ENCODE measurements at regions not wholly inside any gene's neighbourhood (a gene's known extent, or its start where the extent isn't known, plus 50 kb on each side); places are given as distances from the start of the nearest gene placed in this dataset.
"Not testable (repeated sequence)": the region's sequence is repeated elsewhere in the genome, so short reads cannot be mapped to it uniquely, and the experiment has no call there.

- DNase-seq: no peak
Observed at GRCh38 chr1:99361406-99361805, 97.1 kb downstream of the PLPPR4 start.

GRCh38 chr1:99363531-99363930 is 99.2 kb downstream of the PLPPR4 start:
- DNase-seq: no peak

- no peak for DNase-seq
Observed at GRCh38 chr1:99365141-99365540, 100.8 kb downstream of the PLPPR4 start.

GRCh38 chr1:99365545-99365944 is 101.3 kb downstream of the PLPPR4 start:
- no peak for DNase-seq

GRCh38 chr1:99369154-99369553 is 104.9 kb downstream of the PLPPR4 start:
- DNase-seq: no peak

GRCh38 chr1:99370476-99370875 is 106.2 kb downstream of the PLPPR4 start:
- DNase-seq: no peak

- DNase-seq: no peak
Observed at GRCh38 chr1:99371413-99371812, 107.1 kb downstream of the PLPPR4 start.

- no peak for DNase-seq
Observed at GRCh38 chr1:99374109-99374508, 109.8 kb downstream of the PLPPR4 start.

GRCh38 chr1:99374693-99375092 is 110.4 kb downstream of the PLPPR4 start:
- DNase-seq: not testable (repeated sequence)

- DNase-seq: no peak
Observed at GRCh38 chr1:99384021-99384420, 119.7 kb downstream of the PLPPR4 start.

GRCh38 chr1:99385852-99386251 is 121.6 kb downstream of the PLPPR4 start:
- no peak for DNase-seq

- DNase-seq: no peak
Observed at GRCh38 chr1:99396389-99396788, 132.1 kb downstream of the PLPPR4 start.

- DNase-seq: no peak
Observed at GRCh38 chr1:99397029-99397428, 132.7 kb downstream of the PLPPR4 start.

GRCh38 chr1:99397863-99398262 is 133.6 kb downstream of the PLPPR4 start:
- no peak for DNase-seq

- DNase-seq: not testable (repeated sequence)
Observed at GRCh38 chr1:99401556-99401955, 137.3 kb downstream of the PLPPR4 start.

- not testable (repeated sequence) for DNase-seq
Observed at GRCh38 chr1:99404399-99404798, 140.1 kb downstream of the PLPPR4 start.

GRCh38 chr1:99405325-99405724 is 141.0 kb downstream of the PLPPR4 start:
- DNase-seq: not testable (repeated sequence)

GRCh38 chr1:99407018-99407417 is 142.7 kb downstream of the PLPPR4 start:
- DNase-seq: no peak

GRCh38 chr1:99424087-99424486 is 159.8 kb downstream of the PLPPR4 start:
- no peak for DNase-seq

GRCh38 chr1:99429754-99430153 is 165.5 kb downstream of the PLPPR4 start:
- no peak for DNase-seq

- no peak for DNase-seq
Observed at GRCh38 chr1:99438656-99439230, 174.5 kb downstream of the PLPPR4 start.

- DNase-seq: no peak
Observed at GRCh38 chr1:99439433-99440075, 175.3 kb downstream of the PLPPR4 start.

- DNase-seq: no peak
Observed at GRCh38 chr1:99441299-99442095, 177.2 kb downstream of the PLPPR4 start.
